SK-N-SH (cell line): ENCODE measurements at regions not wholly inside any gene's neighbourhood (a gene's known extent, or its start where the extent isn't known, plus 50 kb on each side); places are given as distances from the start of the nearest gene placed in this dataset.

Source experiments
- CTCF ChIA-PET: fragments of 300-600, 350-600 bp; formaldehyde crosslinking; extraction: SDS; loops from one replicate; lab custom pipeline; 2021; lab: Yijun Ruan, JAX
- POLR2A ChIA-PET: fragments of 350-600 bp; sonication (Branson Sonifier 250); formaldehyde crosslinking; extraction: SDS; loops from one replicate; lab custom pipeline; 2020; ENCODE audit warnings: antibody characterized with exemption, inconsistent platforms; lab: Yijun Ruan, JAX
- DNase-seq: peaks from one replicate; pipeline ENCODE4 v3.0.0; 2012
- H2AFZ ChIP-seq: fragments of 200-600 bp; sonication (generic); 2 replicates; pipeline ENCODE4 v1.8.1; 2016; ENCODE audit warnings: antibody characterized with exemption, mild to moderate bottlenecking, low read depth
- H3F3A ChIP-seq: fragments of 200-600 bp; sonication (generic); replicated peaks from 2 replicates; pipeline ENCODE3; 2016; ENCODE audit warnings: antibody characterized with exemption, mild to moderate bottlenecking; ENCODE audit not compliant: insufficient read depth
- H3K27ac ChIP-seq, 2 experiments: fragments of 200-500 bp in 1 of 2; fragments of 200-600 bp in 1 of 2; sonication (Bioruptor generic) in 1 of 2; sonication (generic), shearing (Covaris generic) in 1 of 2; 2 replicates each; pipeline versions ENCODE4 v1.5.1 to v1.6.1; 2014 to 2016; ENCODE audit warnings: low read depth in 2 of 2, inconsistent platforms in 1 of 2, low read length in 1 of 2, mild to moderate bottlenecking in 1 of 2, mixed read lengths in 1 of 2
- H3K27me3 ChIP-seq: fragments of 200-600 bp; sonication (generic), shearing (Covaris generic); 2 replicates; pipeline ENCODE4 v1.6.1; 2016; ENCODE audit warnings: mixed run types; ENCODE audit not compliant: insufficient read depth
- H3K36me3 ChIP-seq, 2 experiments: fragments of 200-500 bp in 1 of 2; fragments of 200-600 bp in 1 of 2; sonication (Bioruptor generic) in 1 of 2; sonication (generic) in 1 of 2; replicated peaks in 1 of 2; 2 replicates each; pipeline versions ENCODE3 to v1.5.1; 2014 to 2016; ENCODE audit warnings: low read length in 1 of 2, mild to moderate bottlenecking in 1 of 2; ENCODE audit not compliant: insufficient read depth in 2 of 2, control insufficient read depth in 1 of 2
- H3K4me1 ChIP-seq, 2 experiments: fragments of 200-500 bp in 1 of 2; fragments of 200-600 bp in 1 of 2; sonication (Bioruptor generic) in 1 of 2; sonication (generic), shearing (Covaris generic) in 1 of 2; 2 replicates each; pipeline versions ENCODE4 v1.5.1 to v1.6.1; 2014 to 2016; ENCODE audit warnings: low read depth in 1 of 2, low read length in 1 of 2, mixed run types in 1 of 2; ENCODE audit not compliant: insufficient read depth in 2 of 2, control insufficient read depth in 1 of 2
- H3K4me2 ChIP-seq: fragments of 200-600 bp; sonication (generic), shearing (Covaris generic); 2 replicates; pipeline ENCODE4 v1.6.1; 2017; ENCODE audit warnings: mixed run types
- H3K4me3 ChIP-seq, 2 experiments: fragments of 200-500 bp in 1 of 2; fragments of 200-600 bp in 1 of 2; sonication (Bioruptor generic) in 1 of 2; sonication (generic), shearing (Covaris generic) in 1 of 2; 2 replicates each; pipeline versions ENCODE4 v1.5.1 to v1.8.1; 2014 to 2016; ENCODE audit warnings: low read depth in 2 of 2, inconsistent platforms in 1 of 2, low read length in 1 of 2, mild to moderate bottlenecking in 1 of 2, mixed read lengths in 1 of 2, moderate library complexity in 1 of 2
- H3K79me2 ChIP-seq: fragments of 200-600 bp; sonication (generic); 2 replicates; pipeline ENCODE4 v1.8.1; 2017; ENCODE audit warnings: mild to moderate bottlenecking; ENCODE audit not compliant: insufficient read depth
- H3K9ac ChIP-seq: fragments of 200-600 bp; sonication (generic); 2 replicates; pipeline ENCODE4 v1.6.1; 2017; ENCODE audit warnings: mixed run types
- H3K9me2 ChIP-seq: fragments of 200-600 bp; sonication (generic); 2 replicates; pipeline ENCODE4 v1.6.1; 2017; ENCODE audit warnings: mixed run types
- H3K9me3 ChIP-seq: fragments of 200-600 bp; sonication (generic); 2 replicates; pipeline ENCODE4 v1.6.1; 2017; ENCODE audit warnings: mixed run types, mild to moderate bottlenecking, moderate library complexity
- H4K20me1 ChIP-seq: fragments of 200-600 bp; sonication (generic); 2 replicates; pipeline ENCODE4 v1.6.1; 2017; ENCODE audit warnings: mild to moderate bottlenecking, mixed run types; ENCODE audit not compliant: insufficient read depth
- EZH2phosphoT487 ChIP-seq: fragments of 200-600 bp; sonication (generic); IDR thresholded peaks from 2 replicates; pipeline ENCODE4 v1.6.1; 2017; ENCODE audit warnings: low read depth, mixed run types, mild to moderate bottlenecking, antibody characterized with exemption, moderate library complexity, borderline replicate concordance
- FOSL2 ChIP-seq: IDR thresholded peaks from 2 replicates; pipeline ENCODE4 v1.4.0; 2012; ENCODE audit warnings: low read depth, mild to moderate bottlenecking, moderate library complexity, borderline replicate concordance
- FOXM1 ChIP-seq: IDR thresholded peaks from 2 replicates; pipeline ENCODE4 v1.4.0; 2012; ENCODE audit warnings: low read depth, mild to moderate bottlenecking
- GABPA ChIP-seq: IDR thresholded peaks from 2 replicates; pipeline ENCODE4 v1.4.0; 2012; ENCODE audit warnings: low read depth, mild to moderate bottlenecking
- JUND ChIP-seq: IDR thresholded peaks from 2 replicates; pipeline ENCODE4 v1.4.0; 2012
- PBX3 ChIP-seq: IDR thresholded peaks from 2 replicates; pipeline ENCODE4; 2012
- RCOR1 ChIP-seq: fragments of 150-350 bp; IDR thresholded peaks from 2 replicates; pipeline ENCODE4 v1.6.1; 2017; ENCODE audit warnings: antibody characterized with exemption, low read length
- TCF12 ChIP-seq: IDR thresholded peaks from 2 replicates; pipeline ENCODE4 v1.4.0; 2012
- TEAD4 ChIP-seq: IDR thresholded peaks from 2 replicates; pipeline ENCODE4 v1.4.0; 2012; ENCODE audit warnings: mild to moderate bottlenecking, borderline replicate concordance; ENCODE audit not compliant: insufficient read depth
- YY1 ChIP-seq: IDR thresholded peaks from 2 replicates; pipeline ENCODE4 v1.4.0; 2012; ENCODE audit warnings: low read depth, mild to moderate bottlenecking
- WGBS: methylation state at CpG from one replicate; pipeline ENCODE4 v1.1.6; 2017; ENCODE audit warnings: low lambda C conversion rate; 5-methylcytosine and 5-hydroxymethylcytosine counted together
- TF ChIP-seq, protein P1 (sequence below): fragments of 200-600 bp; sonication (generic); IDR thresholded peaks from 2 replicates; pipeline ENCODE4 v1.6.1; 2017; ENCODE audit warnings: antibody characterized with exemption, mild to moderate bottlenecking, moderate library complexity
- TF ChIP-seq, protein P2 (sequence below): IDR thresholded peaks from 2 replicates; pipeline ENCODE4 v1.4.0; 2012; ENCODE audit warnings: low read depth, borderline replicate concordance
- TF ChIP-seq, protein P3 (sequence below): IDR thresholded peaks from 2 replicates; pipeline ENCODE4 v1.4.0; 2012; ENCODE audit warnings: low read depth, borderline replicate concordance

DNA sequence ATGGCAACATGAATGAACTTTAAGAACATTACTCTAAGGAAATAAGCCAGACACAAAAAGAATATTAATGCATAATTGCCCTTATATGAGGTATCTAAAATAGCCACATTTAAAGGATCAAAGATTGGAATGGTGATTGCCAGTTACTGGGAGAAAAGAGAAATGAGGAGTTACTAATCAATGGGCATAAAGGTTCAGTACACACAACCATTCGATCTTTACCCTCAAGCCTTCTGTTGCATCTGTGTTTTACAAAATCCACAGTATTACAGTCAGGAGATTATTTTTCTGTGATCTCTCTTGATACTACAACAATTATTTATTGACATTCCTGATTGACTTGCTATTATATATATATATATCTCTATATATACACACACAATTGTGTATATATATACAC lies 310.0 kb upstream of the SLITRK5 start:
- H3K4me1 ChIP-seq: no peaks in the 10 kb centered on the region
- no peaks in the 10 kb centered on the region for H3K36me3 ChIP-seq
- H4K20me1 ChIP-seq: no peaks in the 10 kb centered on the region
- H3F3A ChIP-seq: no peaks in the 10 kb centered on the region
- CTCF ChIA-PET: no interaction called here
- TF ChIP-seq PBX3 (no peak), YY1 (no peak), FOXM1 (no peak), EZH2phosphoT487 (no peak), FOSL2 (no peak), TCF12 (no peak), TEAD4 (no peak)
- TF ChIP-seq, protein P1, sequence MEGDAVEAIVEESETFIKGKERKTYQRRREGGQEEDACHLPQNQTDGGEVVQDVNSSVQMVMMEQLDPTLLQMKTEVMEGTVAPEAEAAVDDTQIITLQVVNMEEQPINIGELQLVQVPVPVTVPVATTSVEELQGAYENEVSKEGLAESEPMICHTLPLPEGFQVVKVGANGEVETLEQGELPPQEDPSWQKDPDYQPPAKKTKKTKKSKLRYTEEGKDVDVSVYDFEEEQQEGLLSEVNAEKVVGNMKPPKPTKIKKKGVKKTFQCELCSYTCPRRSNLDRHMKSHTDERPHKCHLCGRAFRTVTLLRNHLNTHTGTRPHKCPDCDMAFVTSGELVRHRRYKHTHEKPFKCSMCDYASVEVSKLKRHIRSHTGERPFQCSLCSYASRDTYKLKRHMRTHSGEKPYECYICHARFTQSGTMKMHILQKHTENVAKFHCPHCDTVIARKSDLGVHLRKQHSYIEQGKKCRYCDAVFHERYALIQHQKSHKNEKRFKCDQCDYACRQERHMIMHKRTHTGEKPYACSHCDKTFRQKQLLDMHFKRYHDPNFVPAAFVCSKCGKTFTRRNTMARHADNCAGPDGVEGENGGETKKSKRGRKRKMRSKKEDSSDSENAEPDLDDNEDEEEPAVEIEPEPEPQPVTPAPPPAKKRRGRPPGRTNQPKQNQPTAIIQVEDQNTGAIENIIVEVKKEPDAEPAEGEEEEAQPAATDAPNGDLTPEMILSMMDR: no peak
- TF ChIP-seq, protein P2, sequence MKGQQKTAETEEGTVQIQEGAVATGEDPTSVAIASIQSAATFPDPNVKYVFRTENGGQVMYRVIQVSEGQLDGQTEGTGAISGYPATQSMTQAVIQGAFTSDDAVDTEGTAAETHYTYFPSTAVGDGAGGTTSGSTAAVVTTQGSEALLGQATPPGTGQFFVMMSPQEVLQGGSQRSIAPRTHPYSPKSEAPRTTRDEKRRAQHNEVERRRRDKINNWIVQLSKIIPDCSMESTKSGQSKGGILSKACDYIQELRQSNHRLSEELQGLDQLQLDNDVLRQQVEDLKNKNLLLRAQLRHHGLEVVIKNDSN: no peak
- no peak for DNase-seq
- no peaks in the 10 kb centered on the region for H3K79me2 ChIP-seq
- no peak overlapping the region for H3K9ac ChIP-seq
- WGBS: 12% methylated on average over 1 of the region's 1 CpG
- no peak overlapping the region for H3K4me2 ChIP-seq
- H3K27ac ChIP-seq: no peak overlapping the region
- H3K9me2 ChIP-seq: no peaks in the 10 kb centered on the region
- H2AFZ ChIP-seq: no peak overlapping the region
- no peaks in the 10 kb centered on the region for H3K9me3 ChIP-seq
- POLR2A ChIA-PET: no interaction called here
- no peak overlapping the region for H3K4me3 ChIP-seq
- H3K27me3 ChIP-seq: no peaks in the 10 kb centered on the region

DNA sequence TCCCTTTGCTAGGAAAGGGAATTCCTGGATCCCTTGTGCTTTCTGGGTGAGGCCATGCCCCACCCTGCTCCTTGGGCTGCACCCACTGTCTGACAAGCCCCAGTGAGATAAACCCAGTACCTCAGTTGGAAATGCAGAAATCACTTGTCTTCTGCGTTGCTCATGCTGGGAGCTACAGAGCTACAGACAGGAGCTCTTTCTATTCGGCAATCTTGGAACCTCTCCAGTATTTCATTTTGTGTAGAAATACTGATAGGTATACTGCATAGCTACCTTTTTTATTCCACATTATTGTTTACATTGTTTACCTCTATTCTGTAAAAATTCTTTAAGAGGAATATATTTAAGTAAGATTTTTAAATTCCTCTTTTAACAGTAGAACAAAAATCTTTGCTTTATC lies 302.5 kb upstream of the SLITRK5 start:
- POLR2A ChIA-PET: no interaction called here
- no peak for TF ChIP-seq GABPA
- TF ChIP-seq JUND: no peak
- no peak for TF ChIP-seq FOSL2
- TF ChIP-seq RCOR1: no peak
- TF ChIP-seq TCF12: no peak
- TF ChIP-seq, protein P3, sequence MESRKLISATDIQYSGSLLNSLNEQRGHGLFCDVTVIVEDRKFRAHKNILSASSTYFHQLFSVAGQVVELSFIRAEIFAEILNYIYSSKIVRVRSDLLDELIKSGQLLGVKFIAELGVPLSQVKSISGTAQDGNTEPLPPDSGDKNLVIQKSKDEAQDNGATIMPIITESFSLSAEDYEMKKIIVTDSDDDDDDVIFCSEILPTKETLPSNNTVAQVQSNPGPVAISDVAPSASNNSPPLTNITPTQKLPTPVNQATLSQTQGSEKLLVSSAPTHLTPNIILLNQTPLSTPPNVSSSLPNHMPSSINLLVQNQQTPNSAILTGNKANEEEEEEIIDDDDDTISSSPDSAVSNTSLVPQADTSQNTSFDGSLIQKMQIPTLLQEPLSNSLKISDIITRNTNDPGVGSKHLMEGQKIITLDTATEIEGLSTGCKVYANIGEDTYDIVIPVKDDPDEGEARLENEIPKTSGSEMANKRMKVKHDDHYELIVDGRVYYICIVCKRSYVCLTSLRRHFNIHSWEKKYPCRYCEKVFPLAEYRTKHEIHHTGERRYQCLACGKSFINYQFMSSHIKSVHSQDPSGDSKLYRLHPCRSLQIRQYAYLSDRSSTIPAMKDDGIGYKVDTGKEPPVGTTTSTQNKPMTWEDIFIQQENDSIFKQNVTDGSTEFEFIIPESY: no peak
- TF ChIP-seq TEAD4: no peak

More for the DNA sequence above, 302.5 kb upstream of the SLITRK5 start:
- no peak overlapping the region for H2AFZ ChIP-seq
- no peaks in the 10 kb centered on the region for H3K36me3 ChIP-seq
- no peak overlapping the region for H3K27ac ChIP-seq
- no peaks in the 10 kb centered on the region for H3K27me3 ChIP-seq
- DNase-seq: no peak
- H3K9ac ChIP-seq: no peak overlapping the region
- H3K4me3 ChIP-seq: no peak overlapping the region
- H4K20me1 ChIP-seq: no peaks in the 10 kb centered on the region
- no peak overlapping the region for H3K4me2 ChIP-seq
- WGBS: 51% methylated on average over 2 of the region's 2 CpGs
- H3K4me1 ChIP-seq: no peaks in the 10 kb centered on the region
- H3K9me3 ChIP-seq: no peaks in the 10 kb centered on the region
- H3K9me2 ChIP-seq: no peaks in the 10 kb centered on the region; the same call in 1 of the 2 replicates
- CTCF ChIA-PET: no interaction called here
- no peaks in the 10 kb centered on the region for H3K79me2 ChIP-seq
- H3F3A ChIP-seq: no peaks in the 10 kb centered on the region
